ENCODE measurements at regions not wholly inside any gene's neighbourhood (a gene's known extent, or its start where the extent isn't known, plus 50 kb on each side); places are given as distances from the start of the nearest gene placed in this dataset.

DNA sequence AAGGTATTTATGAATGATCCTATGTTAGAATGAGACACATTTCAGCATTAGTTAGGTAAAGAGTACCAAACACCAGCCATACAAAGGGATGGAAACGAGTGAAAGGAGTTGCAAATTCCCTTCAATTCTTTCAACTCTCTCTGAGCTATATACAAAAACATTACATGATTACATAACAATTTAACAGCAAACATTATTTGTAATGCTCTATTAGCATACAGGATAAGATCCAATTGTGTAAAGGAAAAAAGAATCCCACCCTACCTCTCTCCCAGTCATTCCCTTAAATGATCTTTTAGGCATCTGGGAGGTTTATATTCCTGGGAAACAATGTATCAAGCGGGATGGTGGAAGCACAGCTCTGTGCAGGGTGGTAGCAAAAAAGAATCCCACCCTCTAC lies 117.9 kb downstream of the RHOU start:
- no peak for ATAC-seq
- Histone ChIP-seq H3K9me3 (no peaks in the 10 kb centered on the region), H3K27me3 (no peaks in the 10 kb centered on the region), H3K4me3 (no peak overlapping the region), H3K36me3 (no peaks in the 10 kb centered on the region), H3K27ac (no peak overlapping the region), H3K4me1 (no peaks in the 10 kb centered on the region)
- no peak for DNase-seq
- intact Hi-C loops (cut with DNase I): no loop called here
- TF ChIP-seq, protein P1, sequence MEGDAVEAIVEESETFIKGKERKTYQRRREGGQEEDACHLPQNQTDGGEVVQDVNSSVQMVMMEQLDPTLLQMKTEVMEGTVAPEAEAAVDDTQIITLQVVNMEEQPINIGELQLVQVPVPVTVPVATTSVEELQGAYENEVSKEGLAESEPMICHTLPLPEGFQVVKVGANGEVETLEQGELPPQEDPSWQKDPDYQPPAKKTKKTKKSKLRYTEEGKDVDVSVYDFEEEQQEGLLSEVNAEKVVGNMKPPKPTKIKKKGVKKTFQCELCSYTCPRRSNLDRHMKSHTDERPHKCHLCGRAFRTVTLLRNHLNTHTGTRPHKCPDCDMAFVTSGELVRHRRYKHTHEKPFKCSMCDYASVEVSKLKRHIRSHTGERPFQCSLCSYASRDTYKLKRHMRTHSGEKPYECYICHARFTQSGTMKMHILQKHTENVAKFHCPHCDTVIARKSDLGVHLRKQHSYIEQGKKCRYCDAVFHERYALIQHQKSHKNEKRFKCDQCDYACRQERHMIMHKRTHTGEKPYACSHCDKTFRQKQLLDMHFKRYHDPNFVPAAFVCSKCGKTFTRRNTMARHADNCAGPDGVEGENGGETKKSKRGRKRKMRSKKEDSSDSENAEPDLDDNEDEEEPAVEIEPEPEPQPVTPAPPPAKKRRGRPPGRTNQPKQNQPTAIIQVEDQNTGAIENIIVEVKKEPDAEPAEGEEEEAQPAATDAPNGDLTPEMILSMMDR (IDR thresholded peaks at IDR 0.05): no peak

DNA sequence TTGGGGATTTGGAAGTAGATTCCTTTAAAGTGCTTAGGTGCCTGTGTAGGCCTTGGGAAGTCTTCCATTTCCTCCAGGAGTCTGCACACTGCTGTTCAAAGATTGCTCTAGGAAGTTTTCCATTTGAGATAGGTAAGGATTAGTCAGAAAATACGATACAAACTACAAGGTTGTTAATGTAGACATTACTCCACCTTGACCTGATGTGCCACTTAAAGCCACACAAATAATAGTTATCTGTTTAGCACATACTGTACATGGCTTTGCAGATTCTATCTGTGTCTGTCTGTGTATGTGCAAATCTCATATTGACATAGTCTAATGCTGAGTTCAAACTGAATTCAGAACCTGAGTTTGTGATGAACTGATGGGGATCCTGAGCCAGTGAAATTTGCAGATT lies 118.4 kb downstream of the RHOU start:
- intact Hi-C loops (cut with DNase I): no loop called here
- ATAC-seq: no peak
- DNase-seq: no peak

DNA sequence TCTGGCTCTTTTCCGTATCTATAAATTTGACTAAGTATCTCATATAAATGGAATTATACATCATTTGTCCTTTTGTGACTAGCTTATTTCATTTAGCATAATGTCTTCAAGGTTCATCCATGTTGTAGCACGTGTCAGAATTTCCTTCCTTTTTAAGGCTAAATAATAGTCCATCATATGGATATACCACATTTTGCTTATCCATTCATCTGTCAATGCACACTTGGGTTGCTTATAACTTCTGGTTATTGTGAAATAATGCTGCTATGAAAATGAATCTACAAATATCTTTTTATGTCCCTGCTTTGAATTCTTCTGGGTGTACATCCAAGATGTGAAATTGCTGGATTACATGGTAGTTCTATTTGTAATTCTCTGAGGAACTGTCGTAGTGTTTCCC lies 119.6 kb downstream of the RHOU start:
- intact Hi-C loops (cut with DNase I): no loop called here
- DNase-seq (no peak), ATAC-seq (no peak)
- Histone ChIP-seq H3K27me3 (no peaks in the 10 kb centered on the region), H3K27ac (no peak overlapping the region), H3K36me3 (no peaks in the 10 kb centered on the region), H3K4me3 (no peak overlapping the region), H3K4me1 (no peaks in the 10 kb centered on the region), H3K9me3 (no peaks in the 10 kb centered on the region)
- TF ChIP-seq, protein P1 (IDR thresholded peaks at IDR 0.05): no peak

More for the DNA sequence above, 118.4 kb downstream of the RHOU start:
- no peaks in the 10 kb centered on the region for H3K36me3 ChIP-seq
- no peak overlapping the region for H3K4me3 ChIP-seq
- TF ChIP-seq, protein P1 (IDR thresholded peaks at IDR 0.05): no peak
- no peak overlapping the region for H3K27ac ChIP-seq
- no peaks in the 10 kb centered on the region for H3K9me3 ChIP-seq
- H3K27me3 ChIP-seq: no peaks in the 10 kb centered on the region
- no peaks in the 10 kb centered on the region for H3K4me1 ChIP-seq

DNA sequence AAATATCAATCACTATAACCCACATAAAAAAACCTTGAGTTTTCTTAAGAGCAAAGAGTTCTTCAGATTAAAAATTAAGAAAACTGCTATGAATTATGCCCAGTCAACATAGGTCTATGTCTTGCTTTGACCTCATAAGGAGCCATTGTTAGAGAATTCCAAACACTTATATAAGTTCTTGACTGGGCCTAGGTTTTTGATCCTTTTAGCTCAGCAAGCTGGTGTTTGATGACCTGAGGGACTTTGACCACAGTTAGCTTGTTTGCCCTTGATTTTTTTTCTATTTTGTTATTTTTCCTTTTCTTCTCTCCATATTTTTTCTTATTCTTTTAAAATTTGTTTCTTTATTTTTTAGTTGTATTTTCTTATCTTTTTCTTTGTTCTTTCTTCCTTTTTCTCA lies 122.3 kb downstream of the RHOU start:
- ATAC-seq: no peak
- intact Hi-C loops (cut with DNase I): no loop called here
- no peaks in the 10 kb centered on the region for H3K27me3 ChIP-seq
- DNase-seq: no peak
- H3K4me3 ChIP-seq: no peak overlapping the region
- TF ChIP-seq, protein P1 (IDR thresholded peaks at IDR 0.05): no peak
- no peak overlapping the region for H3K27ac ChIP-seq
- H3K9me3 ChIP-seq: no peaks in the 10 kb centered on the region
- no peaks in the 10 kb centered on the region for H3K36me3 ChIP-seq
- H3K4me1 ChIP-seq: peaks cover 8% of the 10 kb centered on the region

DNA sequence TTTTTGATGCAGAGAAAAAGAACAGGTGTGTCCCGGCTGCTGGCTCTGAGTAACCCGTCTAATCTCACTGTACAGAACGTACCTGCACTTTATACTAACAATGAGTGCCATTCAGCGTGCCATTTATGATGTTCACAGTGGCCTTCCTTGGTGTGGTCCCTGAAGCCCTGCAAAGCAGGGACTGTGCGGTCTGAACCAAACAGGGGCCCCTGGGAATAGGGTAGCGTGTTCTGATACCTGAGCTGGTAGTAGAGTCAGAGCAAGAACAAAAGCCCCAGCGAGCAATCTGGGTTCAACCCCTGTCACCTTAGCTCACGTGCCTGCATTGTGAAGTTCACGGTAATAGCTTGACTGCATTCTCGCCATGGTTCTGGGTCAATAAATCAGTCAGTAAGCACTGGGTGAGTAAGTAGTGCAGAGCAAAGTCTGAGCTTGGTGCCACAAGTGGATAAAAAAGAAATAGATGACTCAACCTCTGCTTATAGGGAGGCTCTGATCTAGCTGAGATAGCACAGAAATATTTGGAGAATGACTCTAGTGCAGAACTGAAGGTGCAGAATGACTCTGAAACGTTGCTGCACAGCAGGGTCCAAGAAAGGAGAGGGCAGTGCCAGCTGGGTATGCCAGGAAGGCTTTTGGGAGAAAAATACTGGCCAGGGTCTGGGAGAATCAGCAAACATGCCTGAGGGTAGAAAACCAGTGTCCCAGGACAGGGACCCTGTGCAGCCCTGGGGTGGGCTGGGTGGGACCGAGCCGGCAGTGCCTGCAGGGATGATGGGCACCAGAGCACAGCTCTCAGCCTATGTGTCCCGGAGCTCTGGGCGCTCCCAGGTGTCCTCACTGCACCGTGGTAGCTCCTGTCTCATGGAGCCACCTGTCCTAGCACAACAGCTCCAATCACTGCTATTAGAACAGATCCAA lies 125.9 kb downstream of the RHOU start:
- H3K27ac ChIP-seq: no peak overlapping the region
- H3K9me3 ChIP-seq: no peaks in the 10 kb centered on the region
- DNase-seq (no peak), ATAC-seq (peak; percentile 62)
- TF ChIP-seq, protein P1 (IDR thresholded peaks at IDR 0.05): no peak
- no peak overlapping the region for H3K4me3 ChIP-seq
- H3K36me3 ChIP-seq: no peaks in the 10 kb centered on the region
- intact Hi-C loops (cut with DNase I): no loop called here
- H3K4me1 ChIP-seq: peaks cover 20% of the 10 kb centered on the region
- H3K27me3 ChIP-seq: no peaks in the 10 kb centered on the region

Measured in upper lobe of right lung (tissue), 1 donor.